H9 (cell line): ENCODE measurements at regions not wholly inside any gene's neighbourhood (a gene's known extent, or its start where the extent isn't known, plus 50 kb on each side); places are given as distances from the start of the nearest gene placed in this dataset.
A peak's percentile ranks its signal among the peaks of the same experiment; 100 is the strongest.

Source experiments
- DNase-seq: peaks from one replicate; pipeline ENCODE4 v3.0.0-alpha.2; 2017
- H2AFZ ChIP-seq: one replicate; pipeline ENCODE4 v1.6.1; 2013; ENCODE audit warnings: mild to moderate bottlenecking, low read length, control low read depth, moderate library complexity
- H2AK5ac ChIP-seq: 2 replicates; pipeline ENCODE4 v1.6.1; 2013; ENCODE audit warnings: low read length, control low read depth, mixed read lengths; ENCODE audit not compliant: insufficient read length
- H2BK120ac ChIP-seq: one replicate; pipeline ENCODE4 v1.6.1; 2013; ENCODE audit warnings: low read depth, mild to moderate bottlenecking, low read length, control low read depth, inconsistent platforms; ENCODE audit not compliant: poor library complexity, severe bottlenecking
- H2BK12ac ChIP-seq: 2 replicates; pipeline ENCODE4 v1.6.1; 2013; ENCODE audit warnings: low read length, control low read depth, mixed read lengths, low read depth; ENCODE audit not compliant: insufficient read length
- H2BK15ac ChIP-seq: 2 replicates; pipeline ENCODE4 v1.6.1; 2013; ENCODE audit warnings: low read depth, low read length, control low read depth
- H2BK20ac ChIP-seq: one replicate; pipeline ENCODE4 v1.6.1; 2013; ENCODE audit warnings: low read depth, mild to moderate bottlenecking, low read length, control low read depth, inconsistent platforms; ENCODE audit not compliant: poor library complexity, severe bottlenecking
- H2BK5ac ChIP-seq: 2 replicates; pipeline ENCODE4 v1.6.1; 2013; ENCODE audit warnings: low read length, control low read depth, mixed read lengths; ENCODE audit not compliant: insufficient read length
- H3K14ac ChIP-seq: 2 replicates; pipeline ENCODE4 v1.6.1; 2013; ENCODE audit warnings: low read length, control low read depth; ENCODE audit not compliant: insufficient read depth
- H3K18ac ChIP-seq: 2 replicates; pipeline ENCODE4 v1.6.1; 2013; ENCODE audit warnings: low read depth, mild to moderate bottlenecking, mixed read lengths, low read length, control low read depth; ENCODE audit not compliant: insufficient read length
- H3K23ac ChIP-seq: 2 replicates; pipeline ENCODE4 v1.6.1; 2013; ENCODE audit warnings: low read length, control low read depth, mixed read lengths, low read depth; ENCODE audit not compliant: insufficient read length
- H3K23me2 ChIP-seq: 2 replicates; pipeline ENCODE4 v1.6.1; 2013; ENCODE audit warnings: low read depth, mild to moderate bottlenecking, mixed read lengths, low read length, control low read depth; ENCODE audit not compliant: insufficient read length, poor library complexity, severe bottlenecking
- H3K27ac ChIP-seq: 2 replicates; pipeline ENCODE4 v1.5.1; 2013; ENCODE audit warnings: low read length, control low read depth, mixed read lengths, low read depth; ENCODE audit not compliant: insufficient read length
- H3K27me3 ChIP-seq: 2 replicates; pipeline ENCODE4 v1.6.1; 2013; ENCODE audit warnings: low read length, control low read depth, inconsistent platforms; ENCODE audit not compliant: insufficient read depth
- H3K4ac ChIP-seq: 2 replicates; pipeline ENCODE4 v1.6.1; 2013; ENCODE audit warnings: low read depth, mild to moderate bottlenecking, control low read depth, inconsistent platforms, low read length, moderate library complexity
- H3K4me1 ChIP-seq: 2 replicates; pipeline ENCODE4 v1.6.1; 2013; ENCODE audit warnings: low read length, control low read depth, inconsistent platforms; ENCODE audit not compliant: insufficient read depth
- H3K4me2 ChIP-seq: 2 replicates; pipeline ENCODE4 v1.6.1; 2013; ENCODE audit warnings: low read length, control low read depth, mixed read lengths; ENCODE audit not compliant: insufficient read length, insufficient read depth
- H3K56ac ChIP-seq: 2 replicates; pipeline ENCODE4 v1.6.1; 2013; ENCODE audit warnings: low read depth, mild to moderate bottlenecking, mixed read lengths, low read length, control low read depth; ENCODE audit not compliant: insufficient read length
- H3K79me1 ChIP-seq: 2 replicates; pipeline ENCODE4 v1.6.1; 2013; ENCODE audit warnings: low read depth, mild to moderate bottlenecking, moderate library complexity, low read length, control low read depth, inconsistent platforms; ENCODE audit not compliant: insufficient read depth, poor library complexity, severe bottlenecking
- H3K79me2 ChIP-seq: 2 replicates; pipeline ENCODE4 v1.6.1; 2013; ENCODE audit warnings: low read length, control low read depth, inconsistent platforms; ENCODE audit not compliant: insufficient read depth
- H3K9ac ChIP-seq: 2 replicates; pipeline ENCODE4 v1.6.1; 2013; ENCODE audit warnings: low read length, control low read depth, mixed read lengths; ENCODE audit not compliant: insufficient read length; ENCODE audit errors: extremely low read depth
- H3K9me3 ChIP-seq: one replicate; pipeline ENCODE4 v1.6.1; 2013; ENCODE audit warnings: low read depth, low read length, inconsistent platforms; ENCODE audit not compliant: control insufficient read depth
- H3T11ph ChIP-seq: one replicate; pipeline ENCODE4 v1.6.1; 2013; ENCODE audit warnings: mild to moderate bottlenecking, low read length, control low read depth, inconsistent platforms
- H4K20me1 ChIP-seq: one replicate; pipeline ENCODE4 v1.6.1; 2013; ENCODE audit not compliant: control insufficient read depth, insufficient read length, insufficient read depth
- H4K5ac ChIP-seq: 2 replicates; pipeline ENCODE4 v1.6.1; 2013; ENCODE audit warnings: low read depth, mild to moderate bottlenecking, mixed read lengths, low read length, control low read depth; ENCODE audit not compliant: insufficient read length
- H4K8ac ChIP-seq: replicated peaks from 2 replicates; pipeline ENCODE4 v1.6.1; 2013; ENCODE audit warnings: low read length, control low read depth, mixed read lengths, low read depth; ENCODE audit not compliant: insufficient read length
- H4K91ac ChIP-seq: 2 replicates; pipeline ENCODE4 v1.6.1; 2013; ENCODE audit warnings: low read depth, mild to moderate bottlenecking, moderate library complexity, mixed read lengths, low read length, control low read depth; ENCODE audit not compliant: insufficient read length
- H3K27ac Mint-ChIP-seq, 3 experiments: 2 replicates in 2 of 3; 3 replicates in 1 of 3; pipeline ENCODE4 v1.8.0; 2020 to 2021; ENCODE audit warnings: mixed read lengths in 3 of 3, mild to moderate bottlenecking in 1 of 3, moderate library complexity in 1 of 3
- H3K27me3 Mint-ChIP-seq: 2 replicates; pipeline ENCODE4 v1.8.0; 2021; ENCODE audit warnings: low read depth, mild to moderate bottlenecking, moderate library complexity, mixed read lengths
- H3K36me3 Mint-ChIP-seq, 3 experiments: 2 replicates in 2 of 3; 3 replicates in 1 of 3; pipeline ENCODE4 v1.8.0; 2020 to 2021; ENCODE audit warnings: low read depth in 3 of 3, mixed read lengths in 3 of 3; ENCODE audit not compliant: insufficient read depth in 1 of 3
- H3K4me1 Mint-ChIP-seq, 2 experiments: 2 replicates each; pipeline ENCODE4 v1.8.0; 2020; ENCODE audit warnings: mixed read lengths in 2 of 2
- H3K4me3 Mint-ChIP-seq, 2 experiments: 2 replicates in 1 of 2; 3 replicates in 1 of 2; pipeline ENCODE4 v1.8.0; 2020 to 2021; ENCODE audit warnings: mild to moderate bottlenecking in 2 of 2, mixed read lengths in 2 of 2, moderate library complexity in 1 of 2
- H3K9me3 Mint-ChIP-seq, 2 experiments: 2 replicates in 1 of 2; 3 replicates in 1 of 2; pipeline ENCODE4 v1.8.0; 2020; ENCODE audit warnings: mild to moderate bottlenecking in 2 of 2, mixed read lengths in 2 of 2, moderate library complexity in 1 of 2
- CTCF ChIP-seq: fragments of 200-600 bp; sonication (generic); conservative IDR thresholded peaks from 3 replicates; pipeline ENCODE4 v1.8.0; 2021; ENCODE audit warnings: antibody characterized with exemption, mild to moderate bottlenecking
- WGBS: extraction: QIAGEN DNeasy Blood & Tissue Kit; methylation state at CpG from one replicate; pipeline ENCODE4 v1.1.7; 2013; ENCODE audit warnings: missing lambda C conversion rate, low lambda C conversion rate, mixed read lengths; ENCODE audit not compliant: insufficient read length; ENCODE audit errors: extremely low coverage; 5-methylcytosine and 5-hydroxymethylcytosine counted together

- Mint-ChIP-seq H3K9me3 (no peaks in the 10 kb centered on the region), H3K27me3 (no peaks in the 10 kb centered on the region), H3K36me3 (no peaks in the 10 kb centered on the region; a peak in 1 of 7 replicates), H3K27ac (peak overlapping the region in 1 of 3 experiments; percentile 62; a peak in 1 of 7 replicates), H3K4me1 (peaks cover 24 to 64% of the 10 kb centered on the region in 2 experiments), H3K4me3 (no peak overlapping the region)
- H4K91ac ChIP-seq = no peak overlapping the region
- no peak overlapping the region for H3K56ac ChIP-seq
- H2BK120ac ChIP-seq = no peak overlapping the region
- H3K18ac ChIP-seq = no peak overlapping the region
- no peaks in the 10 kb centered on the region for H3K27me3 ChIP-seq
- no peaks in the 10 kb centered on the region for H3K23me2 ChIP-seq
- no peak overlapping the region for H3K9ac ChIP-seq
- H4K8ac ChIP-seq = no peak overlapping the region
- no peak overlapping the region for H3K14ac ChIP-seq
- H2BK20ac ChIP-seq = no peak overlapping the region
- TF ChIP-seq CTCF = no peak
- H2BK15ac ChIP-seq = no peak overlapping the region
- H3K4ac ChIP-seq = no peak overlapping the region
- no peak for DNase-seq
- H2AK5ac ChIP-seq = no peak overlapping the region
- H3K79me1 ChIP-seq = no peaks in the 10 kb centered on the region
- H4K20me1 ChIP-seq = no peaks in the 10 kb centered on the region
- no peak overlapping the region for H3K23ac ChIP-seq
- H3K9me3 ChIP-seq = no peaks in the 10 kb centered on the region
- no CpG with 5 or more reads among the region's 4 CpGs for WGBS
- H2AFZ ChIP-seq = no peak overlapping the region
- no peak overlapping the region for H3K27ac ChIP-seq
- no peak overlapping the region for H4K5ac ChIP-seq
- H2BK5ac ChIP-seq = no peak overlapping the region
- no peak overlapping the region for H3T11ph ChIP-seq
- H2BK12ac ChIP-seq = no peak overlapping the region
- peaks cover 13% of the 10 kb centered on the region; the same call in 1 of the 2 replicates for H3K4me1 ChIP-seq
- H3K4me2 ChIP-seq = no peak overlapping the region
- H3K79me2 ChIP-seq = no peaks in the 10 kb centered on the region
Observed at GRCh38 chr15:69535101-69535638, 82.6 kb downstream of the RPLP1 start.
